Astrocyte (in vitro differentiated cells and primary cell): ENCODE measurements at regions not wholly inside any gene's neighbourhood (a gene's known extent, or its start where the extent isn't known, plus 50 kb on each side); places are given as distances from the start of the nearest gene placed in this dataset.

ENCODE experiments used
- CTCF ChIP-seq: IDR thresholded peaks from 2 replicates; pipeline ENCODE4 v1.5.1; 2011; ENCODE audit warnings: low read depth, mild to moderate bottlenecking, inconsistent platforms, low read length, moderate library complexity; ENCODE audit not compliant: insufficient read depth
- EZH2 ChIP-seq: IDR thresholded peaks from 2 replicates; pipeline ENCODE4 v1.6.1; 2012; ENCODE audit warnings: mild to moderate bottlenecking, low read length, inconsistent platforms; ENCODE audit not compliant: insufficient read depth

GRCh38 chr5:152331006-152331405 is 74.1 kb downstream of the NMUR2 start:
- TF ChIP-seq CTCF (no peak), EZH2 (no peak)
